Keratinocyte (primary cell): ENCODE measurements at regions not wholly inside any gene's neighbourhood (a gene's known extent, or its start where the extent isn't known, plus 50 kb on each side); places are given as distances from the start of the nearest gene placed in this dataset.

Source experiments
- DNase-seq: peaks from one replicate; pipeline ENCODE4 v3.0.0-alpha.2; 2011; ENCODE audit warnings: low read depth, missing footprints, low spot score
- FAIRE-seq: peaks from 2 replicates; lab custom pipeline; 2011; peaks lifted over from hg19 to GRCh38; lab: Jason Lieb, UNC
- H2AFZ ChIP-seq: 2 replicates; pipeline ENCODE4 v1.6.0; 2012; ENCODE audit warnings: low read length, control low read depth, inconsistent platforms; ENCODE audit not compliant: control insufficient read depth
- H3K27ac ChIP-seq: 2 replicates; pipeline ENCODE4 v1.5.1; 2011; ENCODE audit warnings: low read length; ENCODE audit not compliant: control insufficient read depth, insufficient read depth
- H3K27me3 ChIP-seq: 3 replicates; pipeline ENCODE4 v1.6.0; 2011; ENCODE audit warnings: low read length; ENCODE audit not compliant: control insufficient read depth, insufficient read depth; ENCODE audit errors: extremely low read depth
- H3K36me3 ChIP-seq, 2 experiments: 2 replicates in 1 of 2; 3 replicates in 1 of 2; pipeline ENCODE4 v1.5.1; 2011; ENCODE audit warnings: low read length in 2 of 2, mild to moderate bottlenecking in 1 of 2; ENCODE audit not compliant: control insufficient read depth in 2 of 2, insufficient read depth in 2 of 2; ENCODE audit errors: extremely low read depth in 1 of 2
- H3K4me1 ChIP-seq: 3 replicates; pipeline ENCODE4 v1.5.1; 2011; ENCODE audit warnings: low read length; ENCODE audit not compliant: control insufficient read depth, insufficient read depth; ENCODE audit errors: extremely low read depth
- H3K4me2 ChIP-seq: 3 replicates; pipeline ENCODE4 v1.6.0; 2011; ENCODE audit warnings: low read depth, low read length; ENCODE audit not compliant: control insufficient read depth, insufficient read depth; ENCODE audit errors: extremely low read depth
- H3K4me3 ChIP-seq, 3 experiments: fragments of 200-600 bp in 1 of 3; sonication (generic) in 1 of 3; 2 replicates in 2 of 3; 3 replicates in 1 of 3; pipeline ENCODE4 v1.5.1; 2011 to 2016; ENCODE audit warnings: low read length in 3 of 3, mild to moderate bottlenecking in 3 of 3, control low read depth in 2 of 3, inconsistent platforms in 1 of 3, low read depth in 1 of 3, mixed read lengths in 1 of 3, mixed run types in 1 of 3, moderate library complexity in 1 of 3; ENCODE audit not compliant: control insufficient read depth in 2 of 3, insufficient read depth in 2 of 3; ENCODE audit errors: extremely low read depth in 1 of 3
- H3K79me2 ChIP-seq: 2 replicates; pipeline ENCODE4 v1.6.0; 2012; ENCODE audit warnings: low read length; ENCODE audit not compliant: control insufficient read depth, insufficient read depth
- H3K9ac ChIP-seq: 3 replicates; pipeline ENCODE4 v1.6.0; 2011; ENCODE audit warnings: low read length; ENCODE audit not compliant: control insufficient read depth, insufficient read depth; ENCODE audit errors: extremely low read depth
- H3K9me1 ChIP-seq: 3 replicates; pipeline ENCODE4 v1.6.0; 2011; ENCODE audit warnings: low read length; ENCODE audit not compliant: control insufficient read depth, insufficient read depth; ENCODE audit errors: extremely low read depth
- H3K9me3 ChIP-seq: 2 replicates; pipeline ENCODE4 v1.5.1; 2012; ENCODE audit warnings: low read depth, low read length; ENCODE audit not compliant: control insufficient read depth
- H4K20me1 ChIP-seq: 3 replicates; pipeline ENCODE4 v1.6.0; 2011; ENCODE audit warnings: low read length; ENCODE audit not compliant: control insufficient read depth, insufficient read depth; ENCODE audit errors: extremely low read depth
- EZH2 ChIP-seq: IDR thresholded peaks from one replicate; pipeline ENCODE4 v1.6.1; 2012; ENCODE audit warnings: inconsistent platforms, mild to moderate bottlenecking, low read length, moderate library complexity
- dilution Hi-C: fragments of 300-500 bp; cut with MboI; formaldehyde crosslinking; loops from one replicate; pipeline ENCODE4 v1.7.0; 2020; ENCODE audit warnings: low sequenced_read_pairs; ENCODE audit not compliant: extremely low pct_ligation_motif_present
- TF ChIP-seq, protein P1 (sequence below), 3 experiments: IDR thresholded peaks in 1 of 3; conservative IDR thresholded peaks in 1 of 3; optimal IDR thresholded peaks in 1 of 3; 2 replicates in 2 of 3; 3 replicates in 1 of 3; pipeline versions ENCODE3 to v1.5.1; 2011; ENCODE audit warnings: low read length in 3 of 3, mild to moderate bottlenecking in 3 of 3, moderate library complexity in 2 of 3, control low read depth in 1 of 3, inconsistent platforms in 1 of 3; ENCODE audit not compliant: insufficient read depth in 2 of 3; ENCODE audit errors: extremely low read depth in 1 of 3

DNA sequence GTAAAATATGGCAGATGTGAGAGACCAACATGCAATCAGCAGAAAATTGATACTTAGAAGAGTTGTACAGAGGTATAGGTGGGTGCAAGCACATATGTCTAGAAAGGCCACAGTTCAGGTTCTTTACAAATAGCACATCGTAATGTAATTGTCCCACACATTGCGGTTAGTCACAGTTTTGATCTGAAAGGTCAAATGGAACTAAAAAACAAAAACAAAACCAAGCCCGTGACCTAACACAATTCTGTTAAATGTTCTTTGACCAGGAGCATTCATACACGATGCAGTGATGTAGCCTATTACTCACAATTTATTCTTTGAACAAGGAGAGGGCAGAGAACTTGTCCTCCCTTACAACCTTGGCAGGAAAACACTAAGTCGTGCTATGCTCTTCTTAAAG lies 108.9 kb upstream of the MAP4K3 start:
- Histone ChIP-seq H3K79me2 (no peaks in the 10 kb centered on the region), H3K27ac (no peak overlapping the region), H3K9ac (no peak overlapping the region), H2AFZ (no peak overlapping the region), H3K27me3 (no peaks in the 10 kb centered on the region), H4K20me1 (no peaks in the 10 kb centered on the region), H3K4me3 (no peak overlapping the region), H3K9me1 (no peaks in the 10 kb centered on the region), H3K4me2 (no peak overlapping the region), H3K36me3 (no peaks in the 10 kb centered on the region), H3K4me1 (peaks cover 25% of the 10 kb centered on the region), H3K9me3 (no peaks in the 10 kb centered on the region)
- DNase-seq (no peak), FAIRE-seq (no peak)
- dilution Hi-C loops, result no loop called here
- TF ChIP-seq, protein P1, sequence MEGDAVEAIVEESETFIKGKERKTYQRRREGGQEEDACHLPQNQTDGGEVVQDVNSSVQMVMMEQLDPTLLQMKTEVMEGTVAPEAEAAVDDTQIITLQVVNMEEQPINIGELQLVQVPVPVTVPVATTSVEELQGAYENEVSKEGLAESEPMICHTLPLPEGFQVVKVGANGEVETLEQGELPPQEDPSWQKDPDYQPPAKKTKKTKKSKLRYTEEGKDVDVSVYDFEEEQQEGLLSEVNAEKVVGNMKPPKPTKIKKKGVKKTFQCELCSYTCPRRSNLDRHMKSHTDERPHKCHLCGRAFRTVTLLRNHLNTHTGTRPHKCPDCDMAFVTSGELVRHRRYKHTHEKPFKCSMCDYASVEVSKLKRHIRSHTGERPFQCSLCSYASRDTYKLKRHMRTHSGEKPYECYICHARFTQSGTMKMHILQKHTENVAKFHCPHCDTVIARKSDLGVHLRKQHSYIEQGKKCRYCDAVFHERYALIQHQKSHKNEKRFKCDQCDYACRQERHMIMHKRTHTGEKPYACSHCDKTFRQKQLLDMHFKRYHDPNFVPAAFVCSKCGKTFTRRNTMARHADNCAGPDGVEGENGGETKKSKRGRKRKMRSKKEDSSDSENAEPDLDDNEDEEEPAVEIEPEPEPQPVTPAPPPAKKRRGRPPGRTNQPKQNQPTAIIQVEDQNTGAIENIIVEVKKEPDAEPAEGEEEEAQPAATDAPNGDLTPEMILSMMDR (optimal IDR thresholded peaks at IDR 0.05 in 1 of 3, IDR thresholded peaks at IDR 0.05 in 1 of 3, conservative IDR thresholded peaks at IDR 0.05 in 1 of 3; ENCODE audit: extremely low read depth in 1 of 3, insufficient read depth in 2 of 3, low read length in 3 of 3), result no peak
- TF ChIP-seq EZH2, result no peak

- Histone ChIP-seq H3K4me2 (no peak overlapping the region), H3K27me3 (no peaks in the 10 kb centered on the region), H3K9me3 (no peaks in the 10 kb centered on the region), H2AFZ (no peak overlapping the region), H3K4me1 (peaks cover 28% of the 10 kb centered on the region), H4K20me1 (no peaks in the 10 kb centered on the region), H3K79me2 (no peaks in the 10 kb centered on the region), H3K27ac (no peak overlapping the region), H3K9ac (no peak overlapping the region), H3K36me3 (no peaks in the 10 kb centered on the region), H3K4me3 (no peak overlapping the region), H3K9me1 (no peaks in the 10 kb centered on the region)
- DNase-seq (no peak), FAIRE-seq (no peak)
- TF ChIP-seq, protein P1 (optimal IDR thresholded peaks at IDR 0.05 in 1 of 3, IDR thresholded peaks at IDR 0.05 in 1 of 3, conservative IDR thresholded peaks at IDR 0.05 in 1 of 3; ENCODE audit: extremely low read depth in 1 of 3, insufficient read depth in 2 of 3, low read length in 3 of 3), result no peak
- TF ChIP-seq EZH2, result no peak
- dilution Hi-C loops, result no loop called here
Observed at GRCh38 chr2:39546409-39546808, 109.3 kb upstream of the MAP4K3 start.
